H9 (cell line): ENCODE measurements at regions not wholly inside any gene's neighbourhood (a gene's known extent, or its start where the extent isn't known, plus 50 kb on each side); places are given as distances from the start of the nearest gene placed in this dataset.
A peak's percentile ranks its signal among the peaks of the same experiment; 100 is the strongest.

Experiments
- DNase-seq: peaks from one replicate; pipeline ENCODE4 v3.0.0-alpha.2; 2017
- H2AFZ ChIP-seq: one replicate; pipeline ENCODE4 v1.6.1; 2013; ENCODE audit warnings: mild to moderate bottlenecking, low read length, control low read depth, moderate library complexity
- H2AK5ac ChIP-seq: 2 replicates; pipeline ENCODE4 v1.6.1; 2013; ENCODE audit warnings: low read length, control low read depth, mixed read lengths; ENCODE audit not compliant: insufficient read length
- H2BK120ac ChIP-seq: one replicate; pipeline ENCODE4 v1.6.1; 2013; ENCODE audit warnings: low read depth, mild to moderate bottlenecking, low read length, control low read depth, inconsistent platforms; ENCODE audit not compliant: poor library complexity, severe bottlenecking
- H2BK12ac ChIP-seq: 2 replicates; pipeline ENCODE4 v1.6.1; 2013; ENCODE audit warnings: low read length, control low read depth, mixed read lengths, low read depth; ENCODE audit not compliant: insufficient read length
- H2BK15ac ChIP-seq: 2 replicates; pipeline ENCODE4 v1.6.1; 2013; ENCODE audit warnings: low read depth, low read length, control low read depth
- H2BK20ac ChIP-seq: one replicate; pipeline ENCODE4 v1.6.1; 2013; ENCODE audit warnings: low read depth, mild to moderate bottlenecking, low read length, control low read depth, inconsistent platforms; ENCODE audit not compliant: poor library complexity, severe bottlenecking
- H2BK5ac ChIP-seq: 2 replicates; pipeline ENCODE4 v1.6.1; 2013; ENCODE audit warnings: low read length, control low read depth, mixed read lengths; ENCODE audit not compliant: insufficient read length
- H3K14ac ChIP-seq: 2 replicates; pipeline ENCODE4 v1.6.1; 2013; ENCODE audit warnings: low read length, control low read depth; ENCODE audit not compliant: insufficient read depth
- H3K18ac ChIP-seq: 2 replicates; pipeline ENCODE4 v1.6.1; 2013; ENCODE audit warnings: low read depth, mild to moderate bottlenecking, mixed read lengths, low read length, control low read depth; ENCODE audit not compliant: insufficient read length
- H3K23ac ChIP-seq: 2 replicates; pipeline ENCODE4 v1.6.1; 2013; ENCODE audit warnings: low read length, control low read depth, mixed read lengths, low read depth; ENCODE audit not compliant: insufficient read length
- H3K23me2 ChIP-seq: 2 replicates; pipeline ENCODE4 v1.6.1; 2013; ENCODE audit warnings: low read depth, mild to moderate bottlenecking, mixed read lengths, low read length, control low read depth; ENCODE audit not compliant: insufficient read length, poor library complexity, severe bottlenecking
- H3K27ac ChIP-seq: 2 replicates; pipeline ENCODE4 v1.5.1; 2013; ENCODE audit warnings: low read length, control low read depth, mixed read lengths, low read depth; ENCODE audit not compliant: insufficient read length
- H3K27me3 ChIP-seq: 2 replicates; pipeline ENCODE4 v1.6.1; 2013; ENCODE audit warnings: low read length, control low read depth, inconsistent platforms; ENCODE audit not compliant: insufficient read depth
- H3K4ac ChIP-seq: 2 replicates; pipeline ENCODE4 v1.6.1; 2013; ENCODE audit warnings: low read depth, mild to moderate bottlenecking, control low read depth, inconsistent platforms, low read length, moderate library complexity
- H3K4me1 ChIP-seq: 2 replicates; pipeline ENCODE4 v1.6.1; 2013; ENCODE audit warnings: low read length, control low read depth, inconsistent platforms; ENCODE audit not compliant: insufficient read depth
- H3K4me2 ChIP-seq: 2 replicates; pipeline ENCODE4 v1.6.1; 2013; ENCODE audit warnings: low read length, control low read depth, mixed read lengths; ENCODE audit not compliant: insufficient read length, insufficient read depth
- H3K56ac ChIP-seq: 2 replicates; pipeline ENCODE4 v1.6.1; 2013; ENCODE audit warnings: low read depth, mild to moderate bottlenecking, mixed read lengths, low read length, control low read depth; ENCODE audit not compliant: insufficient read length
- H3K79me1 ChIP-seq: 2 replicates; pipeline ENCODE4 v1.6.1; 2013; ENCODE audit warnings: low read depth, mild to moderate bottlenecking, moderate library complexity, low read length, control low read depth, inconsistent platforms; ENCODE audit not compliant: insufficient read depth, poor library complexity, severe bottlenecking
- H3K79me2 ChIP-seq: 2 replicates; pipeline ENCODE4 v1.6.1; 2013; ENCODE audit warnings: low read length, control low read depth, inconsistent platforms; ENCODE audit not compliant: insufficient read depth
- H3K9ac ChIP-seq: 2 replicates; pipeline ENCODE4 v1.6.1; 2013; ENCODE audit warnings: low read length, control low read depth, mixed read lengths; ENCODE audit not compliant: insufficient read length; ENCODE audit errors: extremely low read depth
- H3K9me3 ChIP-seq: one replicate; pipeline ENCODE4 v1.6.1; 2013; ENCODE audit warnings: low read depth, low read length, inconsistent platforms; ENCODE audit not compliant: control insufficient read depth
- H3T11ph ChIP-seq: one replicate; pipeline ENCODE4 v1.6.1; 2013; ENCODE audit warnings: mild to moderate bottlenecking, low read length, control low read depth, inconsistent platforms
- H4K20me1 ChIP-seq: one replicate; pipeline ENCODE4 v1.6.1; 2013; ENCODE audit not compliant: control insufficient read depth, insufficient read length, insufficient read depth
- H4K5ac ChIP-seq: 2 replicates; pipeline ENCODE4 v1.6.1; 2013; ENCODE audit warnings: low read depth, mild to moderate bottlenecking, mixed read lengths, low read length, control low read depth; ENCODE audit not compliant: insufficient read length
- H4K8ac ChIP-seq: replicated peaks from 2 replicates; pipeline ENCODE4 v1.6.1; 2013; ENCODE audit warnings: low read length, control low read depth, mixed read lengths, low read depth; ENCODE audit not compliant: insufficient read length
- H4K91ac ChIP-seq: 2 replicates; pipeline ENCODE4 v1.6.1; 2013; ENCODE audit warnings: low read depth, mild to moderate bottlenecking, moderate library complexity, mixed read lengths, low read length, control low read depth; ENCODE audit not compliant: insufficient read length
- H3K27ac Mint-ChIP-seq, 3 experiments: 2 replicates in 2 of 3; 3 replicates in 1 of 3; pipeline ENCODE4 v1.8.0; 2020 to 2021; ENCODE audit warnings: mixed read lengths in 3 of 3, mild to moderate bottlenecking in 1 of 3, moderate library complexity in 1 of 3
- H3K27me3 Mint-ChIP-seq: 2 replicates; pipeline ENCODE4 v1.8.0; 2021; ENCODE audit warnings: low read depth, mild to moderate bottlenecking, moderate library complexity, mixed read lengths
- H3K36me3 Mint-ChIP-seq, 3 experiments: 2 replicates in 2 of 3; 3 replicates in 1 of 3; pipeline ENCODE4 v1.8.0; 2020 to 2021; ENCODE audit warnings: low read depth in 3 of 3, mixed read lengths in 3 of 3; ENCODE audit not compliant: insufficient read depth in 1 of 3
- H3K4me1 Mint-ChIP-seq, 2 experiments: 2 replicates each; pipeline ENCODE4 v1.8.0; 2020; ENCODE audit warnings: mixed read lengths in 2 of 2
- H3K4me3 Mint-ChIP-seq, 2 experiments: 2 replicates in 1 of 2; 3 replicates in 1 of 2; pipeline ENCODE4 v1.8.0; 2020 to 2021; ENCODE audit warnings: mild to moderate bottlenecking in 2 of 2, mixed read lengths in 2 of 2, moderate library complexity in 1 of 2
- H3K9me3 Mint-ChIP-seq, 2 experiments: 2 replicates in 1 of 2; 3 replicates in 1 of 2; pipeline ENCODE4 v1.8.0; 2020; ENCODE audit warnings: mild to moderate bottlenecking in 2 of 2, mixed read lengths in 2 of 2, moderate library complexity in 1 of 2
- CTCF ChIP-seq: fragments of 200-600 bp; sonication (generic); conservative IDR thresholded peaks from 3 replicates; pipeline ENCODE4 v1.8.0; 2021; ENCODE audit warnings: antibody characterized with exemption, mild to moderate bottlenecking
- WGBS: extraction: QIAGEN DNeasy Blood & Tissue Kit; methylation state at CpG from one replicate; pipeline ENCODE4 v1.1.7; 2013; ENCODE audit warnings: missing lambda C conversion rate, low lambda C conversion rate, mixed read lengths; ENCODE audit not compliant: insufficient read length; ENCODE audit errors: extremely low coverage; 5-methylcytosine and 5-hydroxymethylcytosine counted together

- no CpG with 5 or more reads among the region's 3 CpGs for WGBS
- Histone ChIP-seq H3T11ph (no peak overlapping the region), H2AFZ (no peak overlapping the region), H2BK5ac (no peak overlapping the region), H3K18ac (no peak overlapping the region), H3K79me1 (no peaks in the 10 kb centered on the region), H3K27me3 (no peaks in the 10 kb centered on the region), H4K8ac (no peak overlapping the region), H3K56ac (no peak overlapping the region), H2BK12ac (no peak overlapping the region), H3K23me2 (no peaks in the 10 kb centered on the region), H4K20me1 (no peaks in the 10 kb centered on the region), H3K14ac (no peak overlapping the region), H3K4me2 (no peak overlapping the region), H3K4me1 (no peaks in the 10 kb centered on the region), H2BK20ac (no peak overlapping the region), H3K4ac (no peak overlapping the region), H3K9ac (no peak overlapping the region), H4K5ac (no peak overlapping the region), H4K91ac (no peak overlapping the region), H3K79me2 (no peaks in the 10 kb centered on the region), H2AK5ac (no peak overlapping the region), H3K27ac (no peak overlapping the region), H2BK15ac (no peak overlapping the region), H3K9me3 (no peaks in the 10 kb centered on the region), H3K23ac (no peak overlapping the region), H2BK120ac (no peak overlapping the region)
- no peak overlapping the region for H3K4me3 Mint-ChIP-seq
- peaks cover 9 to 12% of the 10 kb centered on the region in 2 experiments for H3K4me1 Mint-ChIP-seq
- no peaks in the 10 kb centered on the region for H3K9me3 Mint-ChIP-seq
- no peak for TF ChIP-seq CTCF
- DNase-seq = no peak
- H3K27ac Mint-ChIP-seq = 0 out of 7 replicates have a peak overlapping the region, but pooled peaks of 1 of the 3 experiments have one; percentile 1
- H3K36me3 Mint-ChIP-seq = no peaks in the 10 kb centered on the region
- H3K27me3 Mint-ChIP-seq = no peaks in the 10 kb centered on the region
Observed at GRCh38 chr4:123522081-123522480, 125.5 kb downstream of the SPRY1 start.
